T-helper 2 cell treated with Interferon-gamma antibody and Interleukin-4, amounts not matched to agents 5 μg/mL and 100 μg/mL, for 36 hours (primary cell): ENCODE measurements at regions not wholly inside any gene's neighbourhood (a gene's known extent, or its start where the extent isn't known, plus 50 kb on each side); places are given as distances from the start of the nearest gene placed in this dataset.

Source experiments
- DNase-seq: peaks from one replicate; pipeline ENCODE4 v3.0.0; 2021; ENCODE audit warnings: low spot score
- H3K27ac Mint-ChIP-seq: one replicate; pipeline ENCODE4 v1.8.0; 2021; ENCODE audit warnings: mild to moderate bottlenecking, mixed read lengths
- H3K27me3 Mint-ChIP-seq: one replicate; pipeline ENCODE4 v1.8.0; 2021; ENCODE audit warnings: low read depth, mixed read lengths
- H3K36me3 Mint-ChIP-seq: one replicate; pipeline ENCODE4 v1.8.0; 2021; ENCODE audit warnings: low read depth, mixed read lengths
- H3K4me1 Mint-ChIP-seq: one replicate; pipeline ENCODE4 v1.8.0; 2021; ENCODE audit warnings: low read depth, mixed read lengths
- H3K4me3 Mint-ChIP-seq: one replicate; pipeline ENCODE4 v1.8.0; 2022; ENCODE audit warnings: mild to moderate bottlenecking, moderate library complexity, mixed read lengths
- H3K9me3 Mint-ChIP-seq: one replicate; pipeline ENCODE4 v1.8.0; 2021; ENCODE audit warnings: mixed read lengths

- Mint-ChIP-seq H3K27ac (no peak overlapping the region), H3K4me1 (no peaks in the 10 kb centered on the region), H3K9me3 (peaks cover 26% of the 10 kb centered on the region), H3K4me3 (no peak overlapping the region), H3K27me3 (no peaks in the 10 kb centered on the region), H3K36me3 (no peaks in the 10 kb centered on the region)
- DNase-seq = no peak
Observed at GRCh38 chr14:43207189-43207588, 1299.9 kb downstream of the FSCB start.

DNA sequence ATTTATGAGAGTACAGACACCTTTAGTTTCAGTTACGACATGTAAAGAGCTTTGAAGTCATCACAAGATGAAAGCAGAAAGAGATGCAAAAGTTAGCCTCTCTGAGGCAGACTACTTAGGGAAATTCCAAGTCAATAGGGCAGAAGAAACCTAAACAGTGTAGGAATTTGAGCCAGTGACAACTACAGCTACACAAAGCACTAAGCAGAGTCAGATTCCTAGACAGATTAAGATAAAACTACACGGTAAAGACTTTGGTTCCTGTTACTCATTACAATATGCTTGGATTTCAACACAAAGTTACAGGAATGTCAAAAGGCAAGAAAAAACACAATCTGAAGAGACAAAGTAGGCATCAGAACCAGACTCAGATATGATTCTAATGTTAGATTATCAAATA lies 1302.3 kb downstream of the FSCB start:
- no peak overlapping the region for H3K4me3 Mint-ChIP-seq
- H3K9me3 Mint-ChIP-seq = peaks cover 39% of the 10 kb centered on the region
- no peak overlapping the region for H3K27ac Mint-ChIP-seq
- no peaks in the 10 kb centered on the region for H3K36me3 Mint-ChIP-seq
- DNase-seq = no peak
- H3K4me1 Mint-ChIP-seq = no peaks in the 10 kb centered on the region
- no peaks in the 10 kb centered on the region for H3K27me3 Mint-ChIP-seq

DNA sequence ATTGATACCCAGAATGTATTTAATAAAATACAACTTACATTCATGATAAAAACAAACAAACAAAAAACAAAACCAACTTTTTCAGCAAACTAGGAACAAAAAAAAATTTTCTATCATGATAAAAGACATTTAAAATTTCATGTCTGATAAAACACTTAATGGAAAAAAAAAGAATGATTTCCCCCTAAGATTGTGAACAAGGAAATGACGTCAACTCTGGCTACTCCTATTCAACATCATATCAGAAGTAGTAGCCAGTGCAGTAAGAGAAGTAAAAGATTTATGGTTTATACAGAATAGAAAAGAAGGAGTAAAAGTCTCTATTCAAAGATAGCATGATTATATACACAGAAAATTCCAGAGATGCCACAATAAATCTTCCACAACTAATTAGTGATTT lies 1306.6 kb downstream of the FSCB start:
- H3K27ac Mint-ChIP-seq = no peak overlapping the region
- H3K36me3 Mint-ChIP-seq = no peaks in the 10 kb centered on the region
- peaks cover 37% of the 10 kb centered on the region for H3K9me3 Mint-ChIP-seq
- no peak for DNase-seq
- H3K4me3 Mint-ChIP-seq = no peak overlapping the region
- no peaks in the 10 kb centered on the region for H3K4me1 Mint-ChIP-seq
- no peaks in the 10 kb centered on the region for H3K27me3 Mint-ChIP-seq

DNA sequence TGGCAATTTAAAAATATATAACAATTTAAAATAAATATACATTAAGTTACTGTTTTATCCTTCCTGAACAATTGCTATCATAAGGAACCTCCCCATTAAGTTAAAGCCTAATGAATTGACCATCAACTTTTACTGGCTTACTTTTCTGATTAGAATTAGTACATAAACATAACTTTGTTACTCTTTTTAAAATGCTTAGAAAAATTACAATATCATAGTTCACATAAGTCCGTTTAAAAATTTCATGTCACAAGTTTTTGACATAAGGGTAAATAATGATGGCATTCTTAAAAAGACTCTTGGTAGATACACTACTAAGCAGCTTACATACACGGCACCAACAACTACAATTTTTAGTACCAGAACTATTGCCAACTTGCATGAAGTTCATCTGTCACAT lies 1308.6 kb downstream of the FSCB start:
- no peak overlapping the region for H3K27ac Mint-ChIP-seq
- H3K27me3 Mint-ChIP-seq = no peaks in the 10 kb centered on the region
- no peak for DNase-seq
- no peak overlapping the region for H3K4me3 Mint-ChIP-seq
- peaks cover 36% of the 10 kb centered on the region for H3K9me3 Mint-ChIP-seq
- H3K4me1 Mint-ChIP-seq = no peaks in the 10 kb centered on the region
- no peaks in the 10 kb centered on the region for H3K36me3 Mint-ChIP-seq

GRCh38 chr14:43184540-43184939 lies 1322.5 kb downstream of the FSCB start:
- H3K27ac Mint-ChIP-seq = no peak overlapping the region
- no peaks in the 10 kb centered on the region for H3K36me3 Mint-ChIP-seq
- H3K4me3 Mint-ChIP-seq = no peak overlapping the region
- no peaks in the 10 kb centered on the region for H3K27me3 Mint-ChIP-seq
- DNase-seq = no peak
- H3K9me3 Mint-ChIP-seq = peaks cover 44% of the 10 kb centered on the region
- no peaks in the 10 kb centered on the region for H3K4me1 Mint-ChIP-seq

GRCh38 chr14:43183916-43184315 lies 1323.2 kb downstream of the FSCB start:
- H3K27ac Mint-ChIP-seq = no peak overlapping the region
- H3K9me3 Mint-ChIP-seq = peaks cover 39% of the 10 kb centered on the region
- H3K4me1 Mint-ChIP-seq = no peaks in the 10 kb centered on the region
- no peaks in the 10 kb centered on the region for H3K27me3 Mint-ChIP-seq
- no peaks in the 10 kb centered on the region for H3K36me3 Mint-ChIP-seq
- H3K4me3 Mint-ChIP-seq = no peak overlapping the region
- DNase-seq = no peak

GRCh38 chr14:43175896-43176295 lies 1331.2 kb downstream of the FSCB start:
- no peaks in the 10 kb centered on the region for H3K27me3 Mint-ChIP-seq

GRCh38 chr14:43172899-43173548 lies 1334.1 kb downstream of the FSCB start:
- Mint-ChIP-seq H3K27ac (no peak overlapping the region), H3K4me3 (no peak overlapping the region), H3K36me3 (no peaks in the 10 kb centered on the region), H3K9me3 (peaks cover 31% of the 10 kb centered on the region), H3K4me1 (no peaks in the 10 kb centered on the region), H3K27me3 (no peaks in the 10 kb centered on the region)
- DNase-seq = no peak

More at GRCh38 chr14:43175896-43176295, 1331.2 kb downstream of the FSCB start:
- peaks cover 36% of the 10 kb centered on the region for H3K9me3 Mint-ChIP-seq
- H3K4me3 Mint-ChIP-seq = no peak overlapping the region
- no peak for DNase-seq
- H3K27ac Mint-ChIP-seq = no peak overlapping the region
- no peaks in the 10 kb centered on the region for H3K36me3 Mint-ChIP-seq
- no peaks in the 10 kb centered on the region for H3K4me1 Mint-ChIP-seq

GRCh38 chr14:43169722-43170121 lies 1337.4 kb downstream of the FSCB start:
- no peaks in the 10 kb centered on the region for H3K4me1 Mint-ChIP-seq
- DNase-seq = no peak
- no peaks in the 10 kb centered on the region for H3K36me3 Mint-ChIP-seq
- H3K9me3 Mint-ChIP-seq = peaks cover 40% of the 10 kb centered on the region
- no peaks in the 10 kb centered on the region for H3K27me3 Mint-ChIP-seq
- no peak overlapping the region for H3K27ac Mint-ChIP-seq
- H3K4me3 Mint-ChIP-seq = no peak overlapping the region

GRCh38 chr14:43168371-43168925 lies 1338.6 kb downstream of the FSCB start:
- Mint-ChIP-seq H3K27me3 (no peaks in the 10 kb centered on the region), H3K27ac (no peak overlapping the region), H3K4me3 (no peak overlapping the region), H3K4me1 (no peaks in the 10 kb centered on the region), H3K9me3 (peaks cover 44% of the 10 kb centered on the region), H3K36me3 (no peaks in the 10 kb centered on the region)
- DNase-seq = no peak

DNA sequence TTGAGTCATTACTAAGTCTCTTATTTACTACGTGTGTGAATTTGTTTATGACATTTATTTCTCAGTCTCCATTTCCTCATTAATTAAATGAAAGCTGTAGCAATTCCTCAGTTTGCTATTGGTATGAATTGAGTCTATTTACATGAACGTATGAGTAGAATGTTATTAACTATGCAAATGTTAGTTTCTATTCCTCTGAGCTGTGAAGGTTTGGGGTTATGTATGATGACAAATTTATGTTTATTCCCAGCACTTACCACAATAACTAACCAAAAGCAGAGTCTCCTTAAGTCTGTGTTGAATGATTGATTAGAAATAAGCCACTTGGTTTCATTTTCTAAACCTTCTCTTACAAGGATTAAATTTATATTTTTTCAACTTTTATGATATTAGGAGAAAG lies 1340.9 kb downstream of the FSCB start:
- H3K27me3 Mint-ChIP-seq = no peaks in the 10 kb centered on the region
- H3K27ac Mint-ChIP-seq = no peak overlapping the region
- H3K36me3 Mint-ChIP-seq = no peaks in the 10 kb centered on the region
- no peak overlapping the region for H3K4me3 Mint-ChIP-seq
- DNase-seq = no peak
- no peaks in the 10 kb centered on the region for H3K4me1 Mint-ChIP-seq
- peaks cover 42% of the 10 kb centered on the region for H3K9me3 Mint-ChIP-seq

GRCh38 chr14:43165651-43166050 lies 1341.4 kb downstream of the FSCB start:
- no peak overlapping the region for H3K4me3 Mint-ChIP-seq
- no peak for DNase-seq
- no peaks in the 10 kb centered on the region for H3K36me3 Mint-ChIP-seq
- H3K27me3 Mint-ChIP-seq = no peaks in the 10 kb centered on the region
- no peak overlapping the region for H3K27ac Mint-ChIP-seq
- no peaks in the 10 kb centered on the region for H3K4me1 Mint-ChIP-seq
- H3K9me3 Mint-ChIP-seq = peaks cover 39% of the 10 kb centered on the region

DNA sequence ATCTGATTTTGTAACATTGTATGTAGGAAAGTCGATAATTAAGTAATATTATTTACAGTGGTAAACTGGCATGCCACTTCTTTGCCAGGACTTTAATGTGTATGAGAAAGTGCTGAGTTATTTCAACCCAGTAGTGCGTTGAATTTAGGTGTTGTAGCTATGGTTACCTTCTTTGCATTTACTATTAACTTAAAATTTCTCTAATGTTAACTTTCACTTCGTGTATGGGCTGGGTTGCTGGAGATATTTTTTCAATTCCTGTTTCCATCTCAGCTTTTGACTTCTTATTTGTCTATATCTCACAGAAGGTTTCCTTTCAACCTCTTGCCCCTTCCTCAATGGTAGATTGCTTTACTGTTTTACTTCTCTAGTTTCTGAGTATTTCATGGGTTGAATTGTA lies 1345.6 kb downstream of the FSCB start:
- no peak overlapping the region for H3K27ac Mint-ChIP-seq
- no peak overlapping the region for H3K4me3 Mint-ChIP-seq
- no peaks in the 10 kb centered on the region for H3K27me3 Mint-ChIP-seq
- H3K9me3 Mint-ChIP-seq = peaks cover 41% of the 10 kb centered on the region
- H3K36me3 Mint-ChIP-seq = no peaks in the 10 kb centered on the region
- no peaks in the 10 kb centered on the region for H3K4me1 Mint-ChIP-seq
- DNase-seq = no peak

DNA sequence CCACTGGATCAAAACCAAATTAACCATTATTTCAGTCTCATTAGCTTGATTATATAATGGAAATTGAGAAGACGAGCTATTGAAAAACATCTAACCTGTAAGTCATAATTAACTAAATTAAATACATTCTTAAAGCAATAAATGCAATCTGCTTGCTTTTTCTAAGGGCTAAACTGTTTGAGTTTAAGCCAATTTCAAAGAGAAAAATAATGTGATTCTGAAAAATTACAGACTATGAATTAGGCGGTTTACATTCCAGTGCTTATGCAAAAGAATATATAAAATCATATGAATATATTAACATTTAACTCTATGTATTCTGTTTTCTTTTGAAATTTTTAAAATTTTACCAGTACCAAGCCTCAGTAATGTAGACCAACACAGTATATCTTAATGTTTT lies 1349.4 kb downstream of the FSCB start:
- H3K4me3 Mint-ChIP-seq = no peak overlapping the region
- DNase-seq = no peak
- H3K4me1 Mint-ChIP-seq = no peaks in the 10 kb centered on the region
- H3K27me3 Mint-ChIP-seq = no peaks in the 10 kb centered on the region
- H3K9me3 Mint-ChIP-seq = peaks cover 40% of the 10 kb centered on the region
- no peak overlapping the region for H3K27ac Mint-ChIP-seq
- no peaks in the 10 kb centered on the region for H3K36me3 Mint-ChIP-seq

DNA sequence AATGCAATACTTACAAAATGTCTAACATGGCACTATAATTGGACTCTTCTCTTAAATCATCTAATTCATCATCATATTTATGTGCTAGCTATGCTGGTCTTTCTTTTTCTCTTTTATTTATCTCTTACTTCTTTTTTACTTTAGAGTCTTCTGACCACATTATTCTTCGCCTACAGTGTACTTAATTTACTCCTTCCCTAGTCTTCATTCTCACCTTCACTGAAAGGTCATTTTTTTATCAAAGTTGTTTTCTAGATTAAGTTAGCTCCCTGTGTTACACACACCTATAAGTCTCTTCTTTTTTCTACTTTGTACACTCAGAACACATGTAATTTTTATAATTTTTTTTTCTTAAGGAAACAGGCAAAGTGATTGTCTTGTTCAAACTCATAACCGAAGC lies 1351.2 kb downstream of the FSCB start:
- no peaks in the 10 kb centered on the region for H3K36me3 Mint-ChIP-seq
- H3K4me1 Mint-ChIP-seq = no peaks in the 10 kb centered on the region

More for the DNA sequence above, 1351.2 kb downstream of the FSCB start:
- Mint-ChIP-seq H3K9me3 (peaks cover 36% of the 10 kb centered on the region), H3K27me3 (no peaks in the 10 kb centered on the region), H3K4me3 (no peak overlapping the region), H3K27ac (no peak overlapping the region)
- no peak for DNase-seq
